ENCODE measurements at regions not wholly inside any gene's neighbourhood (a gene's known extent, or its start where the extent isn't known, plus 50 kb on each side); places are given as distances from the start of the nearest gene placed in this dataset.
"Not testable (repeated sequence)": the region's sequence is repeated elsewhere in the genome, so short reads cannot be mapped to it uniquely, and the experiment has no call there.

DNA sequence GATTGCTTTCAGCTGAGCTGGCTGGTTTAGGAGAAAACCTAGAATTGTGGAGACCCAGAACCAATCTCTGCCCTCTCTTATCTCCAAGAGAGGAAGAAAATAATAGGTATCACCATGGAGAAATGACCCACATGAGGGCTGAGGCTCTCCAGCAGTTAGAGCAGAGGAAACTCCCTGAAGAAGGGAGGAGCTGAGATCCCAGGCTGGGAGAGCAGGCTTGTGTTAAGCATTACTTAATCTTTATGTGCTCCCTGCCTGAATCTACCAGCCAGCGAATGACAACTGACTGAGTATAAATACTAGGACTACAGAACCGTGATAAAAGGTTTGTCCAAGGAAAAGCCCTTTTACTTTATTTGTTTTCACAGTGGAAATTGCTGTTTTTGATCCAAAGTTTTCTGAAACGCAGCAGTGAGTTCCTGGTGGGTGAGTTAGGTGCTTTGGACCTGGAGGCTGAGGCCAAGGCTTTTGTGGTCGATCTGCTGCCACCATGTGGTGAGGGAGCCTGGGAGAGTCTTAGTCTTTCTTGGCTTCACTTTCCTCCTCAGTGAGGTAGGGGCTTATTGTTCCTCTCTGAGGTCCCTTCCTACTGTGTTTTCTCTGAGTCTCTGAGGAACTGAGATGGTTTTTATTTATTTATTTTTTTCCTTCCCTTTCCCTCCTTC, 219.5 kb upstream of the NOTCH2NLA start:
- H3F3A ChIP-seq (ENCODE audit: insufficient read depth); H4K20me1 ChIP-seq (ENCODE audit: low read depth, low read length); H3K27ac ChIP-seq (ENCODE audit: low read depth, low read length); H3K4me3 ChIP-seq (ENCODE audit: insufficient read depth, low read length, poor library complexity, severe bottlenecking); H3K9me3 ChIP-seq (ENCODE audit: insufficient read depth, low read length); H3K9ac ChIP-seq (ENCODE audit: low read length); H3K4me2 ChIP-seq (ENCODE audit: low read depth, low read length, poor library complexity, severe bottlenecking); H3K79me2 ChIP-seq (ENCODE audit: insufficient read depth, low read length); H3K36me3 ChIP-seq (ENCODE audit: low read length); H3K9me2 ChIP-seq (replicated peaks; ENCODE audit: insufficient read depth, low read length); H2AFZ ChIP-seq (ENCODE audit: low read depth, low read length, severe bottlenecking); H3K27me3 ChIP-seq (ENCODE audit: low read length): not testable (repeated sequence)

- H3K79me2 ChIP-seq (ENCODE audit: insufficient read depth, low read length); H3K27me3 ChIP-seq (ENCODE audit: low read length); H3F3A ChIP-seq (ENCODE audit: insufficient read depth); H3K27ac ChIP-seq (ENCODE audit: low read depth, low read length); H3K4me3 ChIP-seq (ENCODE audit: insufficient read depth, low read length, poor library complexity, severe bottlenecking); H3K9me3 ChIP-seq (ENCODE audit: insufficient read depth, low read length); H3K9me2 ChIP-seq (replicated peaks; ENCODE audit: insufficient read depth, low read length); H2AFZ ChIP-seq (ENCODE audit: low read depth, low read length, severe bottlenecking); H3K36me3 ChIP-seq (ENCODE audit: low read length); H4K20me1 ChIP-seq (ENCODE audit: low read depth, low read length); H3K4me2 ChIP-seq (ENCODE audit: low read depth, low read length, poor library complexity, severe bottlenecking); H3K9ac ChIP-seq (ENCODE audit: low read length): not testable (repeated sequence)
Measured at GRCh38 chr1:146443871-146444222, 215.0 kb upstream of the NOTCH2NLA start.

DNA sequence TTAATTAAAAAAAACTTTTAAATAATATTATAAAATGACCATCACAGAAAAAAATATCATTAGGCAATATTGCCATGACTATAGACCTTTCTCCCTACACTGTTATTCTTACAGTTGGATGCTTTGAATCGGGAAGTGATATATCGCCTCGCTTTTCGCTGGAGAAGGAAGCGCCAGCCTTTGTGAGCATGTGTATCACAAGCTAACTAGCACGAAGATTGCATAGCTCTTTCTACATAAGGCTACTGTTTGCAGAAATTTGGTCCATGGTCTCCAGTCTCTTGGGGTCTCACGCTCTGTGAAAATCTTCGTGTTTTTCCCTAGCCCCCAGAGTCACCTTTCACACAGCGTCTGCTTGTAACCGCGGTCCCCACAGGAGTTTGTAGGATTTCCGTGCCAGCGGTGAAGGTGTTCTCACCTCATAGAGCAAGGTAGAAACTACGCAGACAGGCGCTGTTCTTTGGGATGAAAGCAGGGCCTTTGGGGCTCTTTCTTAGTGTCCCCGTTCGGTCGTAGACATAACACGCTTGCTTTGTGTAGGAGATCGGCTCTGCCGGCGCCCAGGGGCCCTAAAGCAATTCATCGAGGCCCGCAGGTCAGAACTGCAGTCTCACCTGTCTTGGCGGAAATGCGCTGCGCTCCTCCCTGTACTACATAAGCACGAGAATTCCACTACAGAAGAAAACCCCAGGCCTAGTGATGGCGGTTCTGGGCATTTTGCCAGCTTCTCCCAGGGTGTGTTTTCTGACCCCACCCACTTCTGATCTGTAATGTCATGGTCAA, 214.5 kb upstream of the NOTCH2NLA start:
- not testable (repeated sequence) for H4K20me1 ChIP-seq (ENCODE audit: low read depth, low read length); H3K36me3 ChIP-seq (ENCODE audit: low read length); H3K79me2 ChIP-seq (ENCODE audit: insufficient read depth, low read length); H3K4me3 ChIP-seq (ENCODE audit: insufficient read depth, low read length, poor library complexity, severe bottlenecking); H3K9ac ChIP-seq (ENCODE audit: low read length); H3K4me2 ChIP-seq (ENCODE audit: low read depth, low read length, poor library complexity, severe bottlenecking); H3K27ac ChIP-seq (ENCODE audit: low read depth, low read length); H3K27me3 ChIP-seq (ENCODE audit: low read length); H2AFZ ChIP-seq (ENCODE audit: low read depth, low read length, severe bottlenecking); H3F3A ChIP-seq (ENCODE audit: insufficient read depth); H3K9me3 ChIP-seq (ENCODE audit: insufficient read depth, low read length); H3K9me2 ChIP-seq (replicated peaks; ENCODE audit: insufficient read depth, low read length)

DNA sequence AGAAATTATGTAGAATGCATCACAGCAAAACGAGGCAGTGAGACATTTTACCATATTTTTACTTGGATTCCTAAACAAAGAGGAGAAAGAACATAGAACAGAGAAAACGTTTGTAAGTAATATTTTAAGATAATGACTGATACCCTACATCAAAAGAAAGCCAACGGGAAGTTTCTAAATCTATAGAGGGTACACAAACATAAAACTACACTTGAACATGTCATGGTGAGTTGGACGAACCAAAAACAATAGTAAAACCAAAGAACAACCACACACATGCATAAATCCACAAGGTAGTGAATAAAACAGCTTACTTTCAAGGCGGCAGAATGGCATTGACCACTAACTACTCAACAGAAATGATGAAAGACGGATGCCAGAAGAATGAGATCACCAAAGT, 209.7 kb upstream of the NOTCH2NLA start:
- H3K9ac ChIP-seq (ENCODE audit: low read length); H3K9me3 ChIP-seq (ENCODE audit: insufficient read depth, low read length); H3K4me3 ChIP-seq (ENCODE audit: insufficient read depth, low read length, poor library complexity, severe bottlenecking); H2AFZ ChIP-seq (ENCODE audit: low read depth, low read length, severe bottlenecking); H3K79me2 ChIP-seq (ENCODE audit: insufficient read depth, low read length); H3F3A ChIP-seq (ENCODE audit: insufficient read depth); H3K27ac ChIP-seq (ENCODE audit: low read depth, low read length); H3K36me3 ChIP-seq (ENCODE audit: low read length); H3K4me2 ChIP-seq (ENCODE audit: low read depth, low read length, poor library complexity, severe bottlenecking); H3K27me3 ChIP-seq (ENCODE audit: low read length); H4K20me1 ChIP-seq (ENCODE audit: low read depth, low read length); H3K9me2 ChIP-seq (replicated peaks; ENCODE audit: insufficient read depth, low read length): not testable (repeated sequence)

DNA sequence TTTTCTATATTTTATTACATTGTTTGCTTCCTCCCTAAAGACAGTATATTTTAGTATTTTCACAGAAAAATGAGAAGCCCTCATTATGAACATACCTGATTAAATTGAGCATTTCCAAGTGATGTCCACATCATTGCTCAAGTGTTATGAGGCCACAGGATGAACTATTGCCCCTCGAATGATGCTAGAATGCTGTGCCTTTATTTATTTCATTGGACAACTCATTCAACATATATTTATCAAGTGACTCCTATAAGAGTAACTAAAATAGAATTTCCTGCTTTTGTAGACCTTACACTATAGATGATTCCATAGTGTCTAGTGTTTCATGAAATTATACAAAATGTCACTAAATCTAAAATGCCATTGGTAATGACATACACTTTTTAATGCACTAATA, 187.8 kb upstream of the NOTCH2NLA start:
- H3K4me3 ChIP-seq (ENCODE audit: insufficient read depth, low read length, poor library complexity, severe bottlenecking); H3K79me2 ChIP-seq (ENCODE audit: insufficient read depth, low read length); H3K4me2 ChIP-seq (ENCODE audit: low read depth, low read length, poor library complexity, severe bottlenecking); H4K20me1 ChIP-seq (ENCODE audit: low read depth, low read length); H3K27me3 ChIP-seq (ENCODE audit: low read length); H3K36me3 ChIP-seq (ENCODE audit: low read length); H3K9ac ChIP-seq (ENCODE audit: low read length); H2AFZ ChIP-seq (ENCODE audit: low read depth, low read length, severe bottlenecking); H3K9me2 ChIP-seq (replicated peaks; ENCODE audit: insufficient read depth, low read length); H3K9me3 ChIP-seq (ENCODE audit: insufficient read depth, low read length); H3F3A ChIP-seq (ENCODE audit: insufficient read depth); H3K27ac ChIP-seq (ENCODE audit: low read depth, low read length): not testable (repeated sequence)

- H3K27ac ChIP-seq (ENCODE audit: low read depth, low read length); H3K36me3 ChIP-seq (ENCODE audit: low read length); H3K4me2 ChIP-seq (ENCODE audit: low read depth, low read length, poor library complexity, severe bottlenecking); H3F3A ChIP-seq (ENCODE audit: insufficient read depth); H2AFZ ChIP-seq (ENCODE audit: low read depth, low read length, severe bottlenecking); H3K27me3 ChIP-seq (ENCODE audit: low read length); H4K20me1 ChIP-seq (ENCODE audit: low read depth, low read length); H3K79me2 ChIP-seq (ENCODE audit: insufficient read depth, low read length); H3K9me2 ChIP-seq (replicated peaks; ENCODE audit: insufficient read depth, low read length); H3K4me3 ChIP-seq (ENCODE audit: insufficient read depth, low read length, poor library complexity, severe bottlenecking); H3K9me3 ChIP-seq (ENCODE audit: insufficient read depth, low read length); H3K9ac ChIP-seq (ENCODE audit: low read length): not testable (repeated sequence)
Measured at GRCh38 chr1:146415017-146415416, 186.2 kb upstream of the NOTCH2NLA start.

DNA sequence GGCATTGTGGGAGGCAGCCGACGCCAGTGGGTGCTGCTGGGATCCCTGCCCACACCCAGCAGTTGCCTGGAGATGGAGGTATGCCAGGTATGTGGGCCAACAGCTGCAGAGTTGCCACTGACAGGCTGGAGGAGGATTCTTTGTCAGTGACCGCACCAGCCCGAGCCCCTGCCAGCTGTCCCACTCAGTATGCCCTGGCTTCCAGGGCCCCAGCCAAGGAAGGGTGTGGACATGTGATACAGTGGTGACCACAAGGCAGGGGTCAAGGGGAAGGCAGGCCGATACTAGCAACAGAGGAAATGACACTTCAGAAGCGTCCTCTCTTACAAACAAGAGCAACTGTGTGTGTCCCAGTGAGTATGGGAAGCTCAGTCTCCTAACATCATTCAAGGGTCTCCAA, 185.1 kb upstream of the NOTCH2NLA start:
- H3K36me3 ChIP-seq (ENCODE audit: low read length); H4K20me1 ChIP-seq (ENCODE audit: low read depth, low read length); H3K79me2 ChIP-seq (ENCODE audit: insufficient read depth, low read length); H3K4me3 ChIP-seq (ENCODE audit: insufficient read depth, low read length, poor library complexity, severe bottlenecking); H3K9me2 ChIP-seq (replicated peaks; ENCODE audit: insufficient read depth, low read length); H3K27ac ChIP-seq (ENCODE audit: low read depth, low read length); H3K4me2 ChIP-seq (ENCODE audit: low read depth, low read length, poor library complexity, severe bottlenecking); H3F3A ChIP-seq (ENCODE audit: insufficient read depth); H3K9me3 ChIP-seq (ENCODE audit: insufficient read depth, low read length); H3K27me3 ChIP-seq (ENCODE audit: low read length); H3K9ac ChIP-seq (ENCODE audit: low read length); H2AFZ ChIP-seq (ENCODE audit: low read depth, low read length, severe bottlenecking): not testable (repeated sequence)

DNA sequence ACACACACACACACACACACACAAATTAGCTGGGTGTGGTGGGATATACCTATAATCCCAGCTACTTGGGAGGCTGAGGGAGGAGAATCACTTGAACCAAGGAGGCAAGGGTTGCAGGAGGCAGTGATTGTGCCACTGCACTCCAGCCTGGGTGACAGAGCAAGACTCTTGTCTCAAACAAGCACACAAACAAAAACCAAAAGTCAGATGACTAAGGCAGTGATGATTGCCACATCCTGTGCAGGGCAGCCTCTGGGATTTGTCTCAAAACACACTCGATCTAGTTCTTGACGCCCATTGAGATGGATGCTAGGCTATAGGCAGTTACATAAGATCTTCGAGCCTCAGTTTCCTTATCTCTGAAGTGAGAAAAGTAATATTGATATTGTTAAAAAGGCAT, 183.1 kb upstream of the NOTCH2NLA start:
- not testable (repeated sequence) for H3F3A ChIP-seq (ENCODE audit: insufficient read depth); H3K27me3 ChIP-seq (ENCODE audit: low read length); H3K4me2 ChIP-seq (ENCODE audit: low read depth, low read length, poor library complexity, severe bottlenecking); H3K79me2 ChIP-seq (ENCODE audit: insufficient read depth, low read length); H3K9me2 ChIP-seq (replicated peaks; ENCODE audit: insufficient read depth, low read length); H3K4me3 ChIP-seq (ENCODE audit: insufficient read depth, low read length, poor library complexity, severe bottlenecking); H3K9me3 ChIP-seq (ENCODE audit: insufficient read depth, low read length); H3K9ac ChIP-seq (ENCODE audit: low read length); H2AFZ ChIP-seq (ENCODE audit: low read depth, low read length, severe bottlenecking); H3K36me3 ChIP-seq (ENCODE audit: low read length); H3K27ac ChIP-seq (ENCODE audit: low read depth, low read length); H4K20me1 ChIP-seq (ENCODE audit: low read depth, low read length)

Data from SU-DHL-6 (cell line).